GM12875 (cell line): ENCODE measurements at regions not wholly inside any gene's neighbourhood (a gene's known extent, or its start where the extent isn't known, plus 50 kb on each side); places are given as distances from the start of the nearest gene placed in this dataset.
A peak's percentile ranks its signal among the peaks of the same experiment; 100 is the strongest.

Experiments
- H3K4me3 ChIP-seq: one replicate; pipeline ENCODE4 v1.5.1; 2011; ENCODE audit warnings: low read depth, low read length, control low read depth
- TF ChIP-seq, protein P1 (sequence below): IDR thresholded peaks from 2 replicates; pipeline ENCODE4 v1.5.1; 2011; ENCODE audit warnings: low read depth, mild to moderate bottlenecking, control low read depth, inconsistent platforms, low read length, moderate library complexity, borderline replicate concordance; ENCODE audit not compliant: insufficient read depth

DNA sequence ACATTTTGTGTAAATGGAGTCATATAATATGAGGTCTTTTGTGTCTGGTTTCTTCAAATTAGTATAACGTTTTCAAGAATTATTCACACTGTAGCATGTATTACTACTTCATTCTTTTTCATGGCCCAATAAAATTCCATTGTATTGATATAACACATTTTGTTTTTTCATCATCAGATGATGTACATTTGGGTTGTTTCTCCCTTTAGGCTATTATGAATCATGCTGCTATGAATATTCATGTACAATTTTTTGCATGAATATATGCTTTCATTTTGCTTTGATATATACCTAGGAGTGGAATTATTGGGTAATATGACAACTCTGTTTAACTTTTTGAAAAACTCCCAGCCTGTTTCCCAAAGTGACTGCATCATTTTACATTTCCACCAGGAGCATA is 220.2 kb downstream of the NR4A2 start:
- TF ChIP-seq, protein P1, sequence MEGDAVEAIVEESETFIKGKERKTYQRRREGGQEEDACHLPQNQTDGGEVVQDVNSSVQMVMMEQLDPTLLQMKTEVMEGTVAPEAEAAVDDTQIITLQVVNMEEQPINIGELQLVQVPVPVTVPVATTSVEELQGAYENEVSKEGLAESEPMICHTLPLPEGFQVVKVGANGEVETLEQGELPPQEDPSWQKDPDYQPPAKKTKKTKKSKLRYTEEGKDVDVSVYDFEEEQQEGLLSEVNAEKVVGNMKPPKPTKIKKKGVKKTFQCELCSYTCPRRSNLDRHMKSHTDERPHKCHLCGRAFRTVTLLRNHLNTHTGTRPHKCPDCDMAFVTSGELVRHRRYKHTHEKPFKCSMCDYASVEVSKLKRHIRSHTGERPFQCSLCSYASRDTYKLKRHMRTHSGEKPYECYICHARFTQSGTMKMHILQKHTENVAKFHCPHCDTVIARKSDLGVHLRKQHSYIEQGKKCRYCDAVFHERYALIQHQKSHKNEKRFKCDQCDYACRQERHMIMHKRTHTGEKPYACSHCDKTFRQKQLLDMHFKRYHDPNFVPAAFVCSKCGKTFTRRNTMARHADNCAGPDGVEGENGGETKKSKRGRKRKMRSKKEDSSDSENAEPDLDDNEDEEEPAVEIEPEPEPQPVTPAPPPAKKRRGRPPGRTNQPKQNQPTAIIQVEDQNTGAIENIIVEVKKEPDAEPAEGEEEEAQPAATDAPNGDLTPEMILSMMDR: no peak
- no peak overlapping the region for H3K4me3 ChIP-seq

DNA sequence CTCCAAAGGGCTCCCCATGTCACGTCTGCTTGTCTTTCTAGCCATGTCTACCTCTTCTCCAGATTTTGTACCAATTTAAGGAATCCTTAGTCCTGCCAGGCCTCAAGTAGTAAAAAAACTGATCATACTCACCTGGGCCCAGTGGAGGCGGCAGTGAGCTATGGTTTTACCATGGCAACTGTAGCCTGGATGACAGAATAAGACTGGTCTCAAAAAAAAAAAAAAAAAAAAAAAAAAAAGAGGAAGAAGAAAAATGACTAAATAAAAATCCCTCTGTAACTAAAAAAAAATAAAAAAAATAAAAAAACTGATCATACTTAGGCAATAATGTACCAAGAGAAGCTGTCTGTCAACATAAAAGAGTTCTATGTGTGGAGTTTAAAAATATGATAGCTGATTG is 221.6 kb downstream of the NR4A2 start:
- TF ChIP-seq, protein P1: peak; percentile 49; the same call in 1 of the 2 replicates
- H3K4me3 ChIP-seq: no peak overlapping the region

DNA sequence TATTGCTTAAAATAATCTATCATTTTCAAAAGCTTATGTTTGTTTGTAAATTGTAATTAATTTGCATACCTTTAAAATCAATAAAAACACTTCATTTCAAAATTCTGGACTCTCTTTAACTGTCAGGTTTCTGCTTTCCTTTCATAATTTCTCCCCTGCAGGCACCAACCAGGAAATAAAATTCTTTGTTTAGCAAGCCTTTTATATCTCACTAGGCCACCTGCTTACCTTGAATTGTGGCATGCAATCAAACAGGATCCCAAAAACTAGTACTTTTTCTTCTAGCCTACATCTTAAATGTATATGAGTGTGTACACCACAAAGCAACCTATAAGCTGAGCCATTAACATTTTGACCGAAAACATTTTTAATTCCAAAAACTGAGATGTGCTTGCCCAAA is 233.1 kb downstream of the NR4A2 start:
- TF ChIP-seq, protein P1: no peak
- no peak overlapping the region for H3K4me3 ChIP-seq

DNA sequence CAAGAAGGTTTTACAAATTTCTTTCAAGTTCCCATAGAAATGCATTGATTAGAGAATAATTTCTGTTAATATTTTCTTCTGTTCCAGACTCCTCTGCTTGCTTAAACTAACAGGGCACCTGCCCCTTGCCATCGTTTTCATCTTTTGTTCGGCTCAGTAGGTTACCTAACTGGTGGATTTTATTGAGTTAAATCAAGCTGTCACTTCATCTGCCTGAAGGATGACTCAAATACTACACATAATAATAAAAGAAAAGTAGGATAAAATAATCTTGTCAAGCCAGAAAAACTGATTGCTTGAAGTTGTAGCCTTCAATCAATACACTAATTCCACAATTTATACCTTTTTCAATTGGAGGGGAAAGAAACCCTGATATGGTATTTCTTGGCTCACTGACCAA is 234.0 kb downstream of the NR4A2 start:
- TF ChIP-seq, protein P1: no peak
- no peak overlapping the region for H3K4me3 ChIP-seq

- no peak overlapping the region for H3K4me3 ChIP-seq
- TF ChIP-seq, protein P1: no peak
Measured at GRCh38 chr2:156088587-156088986, 243.9 kb downstream of the NR4A2 start.

DNA sequence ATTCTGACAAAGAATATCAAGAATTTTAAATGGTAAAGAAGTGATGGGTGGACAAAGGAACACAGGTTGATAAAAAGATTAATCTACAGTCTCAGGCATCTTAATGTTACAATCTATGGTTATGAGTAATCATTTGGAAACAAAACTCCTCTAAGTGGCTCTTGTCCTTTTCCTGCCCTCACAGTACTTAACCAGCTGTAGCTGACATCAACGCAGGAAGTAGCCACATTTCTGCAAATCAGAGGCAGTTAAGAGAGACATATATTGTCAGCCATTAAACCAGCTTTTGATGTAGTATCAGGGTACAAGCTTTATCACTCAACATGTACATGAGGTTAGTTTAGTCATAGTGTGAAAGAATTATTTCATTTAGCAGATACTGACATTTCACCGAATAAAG is 244.6 kb downstream of the NR4A2 start:
- TF ChIP-seq, protein P1: no peak
- H3K4me3 ChIP-seq: no peak overlapping the region

DNA sequence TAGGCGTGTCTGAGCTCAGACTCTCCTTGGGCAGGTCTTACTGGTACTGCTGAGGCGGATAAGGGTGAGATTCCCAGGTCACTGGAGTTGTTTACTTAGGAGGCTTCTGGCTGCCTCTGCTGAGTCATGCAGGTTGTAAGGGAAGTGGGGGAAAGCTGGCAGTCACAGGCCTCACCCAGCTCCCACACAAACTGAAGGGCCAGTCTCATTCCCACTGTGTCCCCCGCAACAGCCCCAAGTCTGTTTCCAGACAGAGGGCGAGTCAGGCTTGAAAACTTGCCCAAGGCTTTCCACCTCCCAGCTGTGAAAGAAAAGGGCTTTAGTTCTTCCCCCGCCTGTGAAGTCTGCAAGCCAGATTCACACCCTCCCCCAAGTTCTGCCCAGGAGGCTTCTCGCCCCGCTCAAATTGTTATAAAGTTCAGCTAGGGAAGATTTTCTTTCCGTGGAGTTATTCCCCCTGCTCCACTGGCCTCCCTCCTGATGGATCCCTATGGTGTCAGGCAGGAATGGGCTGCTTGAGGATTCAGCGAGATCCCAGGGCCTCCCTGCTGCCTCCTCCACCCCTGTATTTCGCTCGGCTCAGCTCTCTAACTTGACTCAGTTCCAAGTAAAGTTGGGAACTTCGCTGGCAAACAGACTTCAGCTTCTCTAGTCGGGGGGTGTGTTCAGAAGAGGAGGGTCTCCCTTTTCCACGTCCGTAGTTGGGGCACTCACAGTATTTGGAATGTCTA is 248.6 kb downstream of the NR4A2 start:
- TF ChIP-seq, protein P1: no peak
- no peak overlapping the region for H3K4me3 ChIP-seq
